ENCODE measurements at regions not wholly inside any gene's neighbourhood (a gene's known extent, or its start where the extent isn't known, plus 50 kb on each side); places are given as distances from the start of the nearest gene placed in this dataset.
"Not testable (repeated sequence)": the region's sequence is repeated elsewhere in the genome, so short reads cannot be mapped to it uniquely, and the experiment has no call there.

DNA sequence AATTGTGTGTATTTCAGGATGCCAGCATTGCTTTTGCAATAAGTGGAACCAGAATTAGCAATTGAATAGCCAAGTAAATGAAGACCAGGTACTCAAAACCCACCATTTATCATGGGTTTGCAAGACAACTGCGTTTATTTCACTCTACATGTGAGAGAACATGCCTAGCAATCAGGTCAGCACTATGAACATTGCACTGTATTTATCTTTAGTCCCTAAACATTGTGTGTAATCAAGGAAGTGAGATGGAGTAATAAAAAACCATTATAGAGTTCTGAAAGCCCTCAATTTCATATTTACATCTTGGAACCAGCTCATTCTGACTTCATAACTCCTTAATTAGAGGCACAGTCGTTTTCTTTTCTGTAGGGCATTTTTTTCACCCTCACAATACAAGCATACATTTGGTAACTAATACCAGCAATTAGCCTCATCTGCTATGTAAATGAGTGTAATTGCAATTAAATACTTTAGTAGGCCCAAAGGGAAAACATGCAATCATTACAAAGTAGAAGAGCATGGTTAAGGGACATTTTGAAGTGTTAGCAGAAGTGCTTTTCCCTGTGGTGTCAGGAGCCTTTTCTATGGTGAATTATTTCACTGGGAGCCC is 153.1 kb upstream of the DPH6 start:
- ChIA-PET POLR2A (interaction anchor here (0.6 kb wide), 1 partner anchor 185 kb away, joined by 3 read pairs; no protein-coding TSS in a partner anchor), CTCF (interaction anchor here (1.3 to 3.3 kb wide), 2 partner anchors 52 kb away, joined by 4 to 13 read pairs; no protein-coding TSS in a partner anchor)
- Mint-ChIP-seq H3K36me3 (ENCODE audit: insufficient read depth, unreplicated experiment) (no peaks in the 10 kb centered on the region), H3K27me3 (ENCODE audit: insufficient read depth, unreplicated experiment) (no peaks in the 10 kb centered on the region), H3K4me1 (ENCODE audit: insufficient read depth, unreplicated experiment) (peaks cover 27% of the 10 kb centered on the region), H3K27ac (ENCODE audit: low read depth, unreplicated experiment) (no peak overlapping the region), H3K4me3 (ENCODE audit: unreplicated experiment) (no peak overlapping the region), H3K9me3 (ENCODE audit: unreplicated experiment) (no peaks in the 10 kb centered on the region)
- TF ChIP-seq, protein P1, sequence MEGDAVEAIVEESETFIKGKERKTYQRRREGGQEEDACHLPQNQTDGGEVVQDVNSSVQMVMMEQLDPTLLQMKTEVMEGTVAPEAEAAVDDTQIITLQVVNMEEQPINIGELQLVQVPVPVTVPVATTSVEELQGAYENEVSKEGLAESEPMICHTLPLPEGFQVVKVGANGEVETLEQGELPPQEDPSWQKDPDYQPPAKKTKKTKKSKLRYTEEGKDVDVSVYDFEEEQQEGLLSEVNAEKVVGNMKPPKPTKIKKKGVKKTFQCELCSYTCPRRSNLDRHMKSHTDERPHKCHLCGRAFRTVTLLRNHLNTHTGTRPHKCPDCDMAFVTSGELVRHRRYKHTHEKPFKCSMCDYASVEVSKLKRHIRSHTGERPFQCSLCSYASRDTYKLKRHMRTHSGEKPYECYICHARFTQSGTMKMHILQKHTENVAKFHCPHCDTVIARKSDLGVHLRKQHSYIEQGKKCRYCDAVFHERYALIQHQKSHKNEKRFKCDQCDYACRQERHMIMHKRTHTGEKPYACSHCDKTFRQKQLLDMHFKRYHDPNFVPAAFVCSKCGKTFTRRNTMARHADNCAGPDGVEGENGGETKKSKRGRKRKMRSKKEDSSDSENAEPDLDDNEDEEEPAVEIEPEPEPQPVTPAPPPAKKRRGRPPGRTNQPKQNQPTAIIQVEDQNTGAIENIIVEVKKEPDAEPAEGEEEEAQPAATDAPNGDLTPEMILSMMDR (IDR thresholded peaks at IDR 0.05; ENCODE audit: unreplicated experiment), result no peak
- intact Hi-C loops (cut with micrococcal nuclease), result loop anchor here (5.0 to 10.0 kb wide), 2 partner anchors 74 to 157 kb away; no protein-coding TSS in a partner anchor
- DNase-seq (ENCODE audit: unreplicated experiment), result no peak
- no TSS peak for BruUV-seq (replicated peaks)

DNA sequence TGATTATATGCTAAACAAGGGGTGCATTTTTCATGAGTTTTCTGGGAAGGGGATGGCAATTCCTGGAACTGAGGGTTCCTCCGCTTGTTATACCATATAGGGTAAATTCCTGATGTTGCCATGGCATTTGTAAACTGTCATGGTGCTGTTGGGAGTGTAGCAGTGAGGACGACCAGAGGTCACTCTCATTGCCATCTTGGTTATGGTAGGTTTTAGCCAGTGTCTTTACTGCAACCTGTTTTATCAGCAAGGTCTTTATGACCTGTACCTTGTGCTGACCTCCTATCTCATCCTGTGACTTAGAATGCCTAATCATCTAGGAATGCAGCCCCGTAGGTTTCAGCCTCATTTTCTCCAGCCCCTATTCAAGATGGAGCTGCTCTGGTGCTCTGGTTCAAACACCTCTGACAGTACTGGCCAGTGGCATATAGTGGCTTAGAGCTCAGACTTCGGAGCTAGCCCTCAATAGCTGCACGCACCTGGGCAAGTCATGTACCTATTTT is 154.2 kb upstream of the DPH6 start:
- ChIA-PET CTCF (interaction anchor here (1.3 kb wide), 1 partner anchor 51 kb away, joined by 4 read pairs; no protein-coding TSS in a partner anchor), POLR2A (interaction anchor here (1.0 kb wide), 1 partner anchor 37 kb away, joined by 3 read pairs; no protein-coding TSS in a partner anchor)
- H3K27ac Mint-ChIP-seq (ENCODE audit: low read depth, unreplicated experiment); DNase-seq (ENCODE audit: unreplicated experiment); H3K9me3 Mint-ChIP-seq (ENCODE audit: unreplicated experiment); BruUV-seq (replicated peaks); H3K36me3 Mint-ChIP-seq (ENCODE audit: insufficient read depth, unreplicated experiment); intact Hi-C loops (cut with micrococcal nuclease); H3K4me3 Mint-ChIP-seq (ENCODE audit: unreplicated experiment); H3K27me3 Mint-ChIP-seq (ENCODE audit: insufficient read depth, unreplicated experiment): not testable (repeated sequence)
- peaks cover 27% of the 10 kb centered on the region for H3K4me1 Mint-ChIP-seq (ENCODE audit: insufficient read depth, unreplicated experiment)

DNA sequence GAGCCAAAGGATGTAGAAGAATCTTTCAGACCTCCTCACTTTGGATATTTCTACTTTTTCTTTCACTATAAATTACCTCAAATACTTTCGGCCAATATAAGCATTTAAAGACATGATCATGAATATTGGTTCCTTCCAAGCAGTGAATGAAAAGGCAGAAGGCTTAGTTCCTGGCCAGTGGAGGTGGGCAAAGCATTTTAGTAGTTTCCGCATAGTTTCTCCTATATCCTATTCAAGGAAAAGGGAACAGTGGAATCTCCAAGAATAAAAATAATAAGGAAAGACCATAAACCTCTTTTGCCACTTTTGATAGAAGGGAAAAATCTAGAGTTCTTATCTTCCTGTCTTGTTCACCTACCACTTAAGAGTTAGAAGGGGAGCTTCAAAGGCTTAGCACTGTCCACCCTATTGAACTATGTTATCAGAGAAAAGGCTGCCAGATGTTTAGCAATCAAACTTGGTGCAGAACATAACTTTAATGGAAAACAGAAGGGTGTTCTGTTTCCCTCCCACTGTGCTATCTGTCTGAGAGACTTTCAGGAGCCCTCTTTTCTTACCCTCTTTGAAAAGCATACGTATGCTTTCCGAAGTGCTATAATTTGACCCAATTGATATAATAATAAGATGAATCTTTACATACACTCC is 155.6 kb upstream of the DPH6 start:
- H3K27me3 Mint-ChIP-seq (ENCODE audit: insufficient read depth, unreplicated experiment), result no peaks in the 10 kb centered on the region
- H3K4me3 Mint-ChIP-seq (ENCODE audit: unreplicated experiment), result no peak overlapping the region
- H3K9me3 Mint-ChIP-seq (ENCODE audit: unreplicated experiment), result no peaks in the 10 kb centered on the region
- no peak for DNase-seq (ENCODE audit: unreplicated experiment)
- BruUV-seq (replicated peaks), result no TSS peak
- H3K36me3 Mint-ChIP-seq (ENCODE audit: insufficient read depth, unreplicated experiment), result no peaks in the 10 kb centered on the region
- intact Hi-C loops (cut with micrococcal nuclease), result no loop called here
- TF ChIP-seq, protein P1 (IDR thresholded peaks at IDR 0.05; ENCODE audit: unreplicated experiment), result no peak
- H3K27ac Mint-ChIP-seq (ENCODE audit: low read depth, unreplicated experiment), result no peak overlapping the region
- peaks cover 20% of the 10 kb centered on the region for H3K4me1 Mint-ChIP-seq (ENCODE audit: insufficient read depth, unreplicated experiment)
- ChIA-PET POLR2A (no interaction called here), CTCF (interaction anchor here (0.6 kb wide), 2 partner anchors 100 to 568 kb away, joined by 3 read pairs; no protein-coding TSS in a partner anchor)

DNA sequence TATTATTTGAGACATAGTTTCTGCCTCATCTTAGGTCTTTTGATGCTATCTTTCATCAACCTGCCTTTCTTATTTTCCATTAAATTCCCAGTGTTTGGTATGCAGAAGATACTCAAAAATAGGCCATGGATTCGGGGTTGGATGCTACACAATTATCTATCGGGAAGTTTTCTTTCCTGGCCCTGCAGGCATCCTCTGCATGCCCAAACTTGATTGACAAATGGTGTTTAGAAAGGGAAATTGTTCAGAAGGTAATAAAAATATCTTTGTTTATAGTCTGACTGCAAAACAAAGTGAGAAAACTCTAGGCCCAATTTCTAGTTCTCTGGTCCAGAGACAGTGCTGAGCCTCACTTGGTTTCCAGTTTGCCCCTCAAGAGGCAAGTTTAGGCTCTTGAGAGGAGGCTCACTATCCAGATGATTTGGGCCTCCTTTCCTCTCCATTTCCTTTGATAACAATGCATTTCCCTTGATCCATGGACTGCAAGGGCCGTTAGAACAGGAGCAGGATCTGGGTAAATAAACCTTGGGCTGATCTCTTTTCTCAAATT is 157.1 kb upstream of the DPH6 start:
- H3K4me1 Mint-ChIP-seq (ENCODE audit: insufficient read depth, unreplicated experiment), result peaks cover 9% of the 10 kb centered on the region
- CTCF ChIA-PET, result interaction anchor here (0.6 kb wide), 1 partner anchor 258 kb away, joined by 3 read pairs; no protein-coding TSS in a partner anchor

More for the DNA sequence above, 157.1 kb upstream of the DPH6 start:
- TF ChIP-seq, protein P1 (IDR thresholded peaks at IDR 0.05; ENCODE audit: unreplicated experiment), result no peak
- POLR2A ChIA-PET, result interaction anchor here (1.2 kb wide), 1 partner anchor 48 kb away, joined by 3 read pairs; no protein-coding TSS in a partner anchor
- intact Hi-C loops (cut with micrococcal nuclease), result no loop called here
- no peak for DNase-seq (ENCODE audit: unreplicated experiment)
- Mint-ChIP-seq H3K27ac (ENCODE audit: low read depth, unreplicated experiment) (no peak overlapping the region), H3K9me3 (ENCODE audit: unreplicated experiment) (no peaks in the 10 kb centered on the region), H3K27me3 (ENCODE audit: insufficient read depth, unreplicated experiment) (no peaks in the 10 kb centered on the region), H3K4me3 (ENCODE audit: unreplicated experiment) (no peak overlapping the region), H3K36me3 (ENCODE audit: insufficient read depth, unreplicated experiment) (no peaks in the 10 kb centered on the region)
- BruUV-seq (replicated peaks), result no TSS peak

All from MCF 10A (cell line).